OCI-LY1 (cell line): ENCODE measurements at regions not wholly inside any gene's neighbourhood (a gene's known extent, or its start where the extent isn't known, plus 50 kb on each side); places are given as distances from the start of the nearest gene placed in this dataset.

ENCODE experiments used
- CTCF ChIP-seq: fragments of 200-600 bp; sonication (generic), shearing (Covaris generic); IDR thresholded peaks from 2 replicates; pipeline ENCODE4 v1.5.1; 2017; ENCODE audit warnings: mild to moderate bottlenecking, antibody characterized with exemption, low read length, moderate library complexity, mixed read lengths
- EZH2 ChIP-seq: fragments of 200-600 bp; sonication (generic), shearing (Covaris generic); IDR thresholded peaks from 2 replicates; pipeline ENCODE4 v1.8.0; 2017; ENCODE audit warnings: borderline replicate concordance, mixed run types, mild to moderate bottlenecking, antibody characterized with exemption, low read length, moderate library complexity, mixed read lengths

- TF ChIP-seq CTCF (no peak), EZH2 (no peak)
Observed at GRCh38 chr12:90020436-90020835, 311.8 kb upstream of the ATP2B1 start.
